ENCODE measurements at regions not wholly inside any gene's neighbourhood (a gene's known extent, or its start where the extent isn't known, plus 50 kb on each side); places are given as distances from the start of the nearest gene placed in this dataset.
"Not testable (repeated sequence)": the region's sequence is repeated elsewhere in the genome, so short reads cannot be mapped to it uniquely, and the experiment has no call there.

DNA sequence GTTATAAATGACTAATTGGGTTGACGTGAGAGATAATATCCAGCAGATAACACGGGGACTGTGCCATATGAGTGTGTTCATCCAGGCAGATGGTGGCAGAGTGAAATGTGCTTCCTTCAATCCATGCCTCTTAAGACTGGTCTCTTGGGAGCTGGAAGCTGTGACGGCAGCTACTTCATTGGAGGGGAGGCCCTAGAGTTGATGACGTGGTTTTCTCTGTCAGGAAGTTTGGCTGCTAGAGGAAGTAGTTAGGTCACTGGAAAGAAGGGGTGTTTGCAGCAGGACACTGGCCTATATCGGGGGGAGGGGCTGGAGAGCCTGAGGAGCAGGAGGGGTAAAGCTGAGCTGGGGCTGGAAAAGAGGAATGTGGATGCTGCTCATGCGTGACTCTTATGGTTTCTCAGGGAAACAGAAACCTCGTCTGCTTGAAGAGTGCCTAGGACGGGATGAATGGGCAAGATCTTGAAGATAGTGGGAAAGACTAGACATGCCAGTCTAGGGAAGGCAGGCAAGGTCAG lies 3051.6 kb downstream of the RPIA start:
- not testable (repeated sequence) for DNase-seq; H3K36me3 Mint-ChIP-seq (ENCODE audit: insufficient read depth); H3K27me3 Mint-ChIP-seq (ENCODE audit: low read depth); H3K4me1 Mint-ChIP-seq (ENCODE audit: low read depth); H3K4me3 Mint-ChIP-seq; ATAC-seq
- H3K9me3 Mint-ChIP-seq: peaks cover 12% of the 10 kb centered on the region

- peaks cover 12% of the 10 kb centered on the region for H3K9me3 Mint-ChIP-seq
- not testable (repeated sequence) for H3K36me3 Mint-ChIP-seq (ENCODE audit: insufficient read depth); ATAC-seq; DNase-seq; H3K4me3 Mint-ChIP-seq; H3K27me3 Mint-ChIP-seq (ENCODE audit: low read depth); H3K4me1 Mint-ChIP-seq (ENCODE audit: low read depth)
Measured at GRCh38 chr2:91743910-91744309, 3052.4 kb downstream of the RPIA start.

- H3K9me3 Mint-ChIP-seq: peaks cover 12% of the 10 kb centered on the region
- H3K27me3 Mint-ChIP-seq (ENCODE audit: low read depth); DNase-seq; H3K4me3 Mint-ChIP-seq; H3K4me1 Mint-ChIP-seq (ENCODE audit: low read depth); ATAC-seq; H3K36me3 Mint-ChIP-seq (ENCODE audit: insufficient read depth): not testable (repeated sequence)
Measured at GRCh38 chr2:91744700-91745141, 3053.2 kb downstream of the RPIA start.

- H3K4me1 Mint-ChIP-seq (ENCODE audit: low read depth): no peaks in the 10 kb centered on the region
- H3K4me3 Mint-ChIP-seq: no peak overlapping the region
- H3K27me3 Mint-ChIP-seq (ENCODE audit: low read depth): peaks cover 4% of the 10 kb centered on the region
- ATAC-seq (peak; percentile 18 to 58), DNase-seq (no peak)
- no peaks in the 10 kb centered on the region for H3K9me3 Mint-ChIP-seq
- no peaks in the 10 kb centered on the region for H3K36me3 Mint-ChIP-seq (ENCODE audit: insufficient read depth)
Measured at GRCh38 chr2:91748902-91749301, 3057.4 kb downstream of the RPIA start.

DNA sequence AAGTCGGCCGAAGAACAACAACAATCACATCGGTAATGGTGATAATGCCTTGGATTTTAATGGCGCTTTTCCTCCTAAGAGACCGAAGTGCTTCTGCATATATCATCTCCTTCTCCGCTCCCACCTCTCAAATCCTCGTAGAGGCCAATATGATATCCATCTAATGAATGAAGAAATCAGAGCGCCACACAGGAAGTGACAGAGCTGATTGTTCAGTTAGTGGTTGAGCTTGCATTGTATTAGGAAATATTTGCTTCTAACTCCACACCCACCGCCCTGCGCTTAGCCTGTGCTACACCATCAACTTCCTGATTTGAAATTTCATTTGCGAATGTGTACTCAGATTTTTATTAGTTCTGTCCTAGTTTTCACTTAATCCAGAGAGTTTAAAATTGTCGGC lies 3058.2 kb downstream of the RPIA start:
- DNase-seq; H3K27me3 Mint-ChIP-seq (ENCODE audit: low read depth); H3K4me3 Mint-ChIP-seq; H3K9me3 Mint-ChIP-seq; ATAC-seq; H3K4me1 Mint-ChIP-seq (ENCODE audit: low read depth); H3K36me3 Mint-ChIP-seq (ENCODE audit: insufficient read depth): not testable (repeated sequence)

DNA sequence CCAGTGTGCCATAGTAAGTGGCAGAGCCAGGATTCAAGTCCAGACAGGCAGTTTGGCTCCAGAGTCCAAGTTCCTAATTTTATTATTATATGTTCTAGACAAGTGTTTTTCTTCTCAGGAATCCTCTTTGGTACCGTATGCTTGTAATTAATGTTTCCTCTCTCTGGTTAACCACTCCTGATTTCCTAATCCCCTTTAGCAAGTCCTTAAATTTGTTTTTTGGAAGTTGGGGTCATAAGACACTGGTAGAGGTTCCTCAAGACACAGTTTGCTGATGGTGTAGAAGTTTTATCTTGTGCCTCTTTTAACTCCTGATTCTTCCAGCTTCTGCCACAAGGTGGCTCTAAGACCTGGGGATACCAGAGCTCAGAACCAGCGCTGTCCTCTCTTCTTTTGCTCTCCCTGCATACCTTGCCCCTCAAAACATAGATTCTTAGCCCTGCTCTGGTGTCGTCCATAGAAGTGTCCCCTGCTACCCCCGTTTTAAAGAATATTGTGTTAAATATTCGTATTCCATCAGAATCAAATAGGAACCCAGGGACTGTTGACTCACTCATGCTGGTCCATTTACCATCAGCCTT lies 3068.0 kb downstream of the RPIA start:
- H3K36me3 Mint-ChIP-seq (ENCODE audit: insufficient read depth); H3K4me3 Mint-ChIP-seq; DNase-seq; ATAC-seq; H3K27me3 Mint-ChIP-seq (ENCODE audit: low read depth); H3K9me3 Mint-ChIP-seq; H3K4me1 Mint-ChIP-seq (ENCODE audit: low read depth): not testable (repeated sequence)

GRCh38 chr2:91760672-91761071 lies 3069.2 kb downstream of the RPIA start:
- not testable (repeated sequence) for H3K4me3 Mint-ChIP-seq; H3K4me1 Mint-ChIP-seq (ENCODE audit: low read depth); ATAC-seq; DNase-seq; H3K27me3 Mint-ChIP-seq (ENCODE audit: low read depth); H3K9me3 Mint-ChIP-seq; H3K36me3 Mint-ChIP-seq (ENCODE audit: insufficient read depth)

DNA sequence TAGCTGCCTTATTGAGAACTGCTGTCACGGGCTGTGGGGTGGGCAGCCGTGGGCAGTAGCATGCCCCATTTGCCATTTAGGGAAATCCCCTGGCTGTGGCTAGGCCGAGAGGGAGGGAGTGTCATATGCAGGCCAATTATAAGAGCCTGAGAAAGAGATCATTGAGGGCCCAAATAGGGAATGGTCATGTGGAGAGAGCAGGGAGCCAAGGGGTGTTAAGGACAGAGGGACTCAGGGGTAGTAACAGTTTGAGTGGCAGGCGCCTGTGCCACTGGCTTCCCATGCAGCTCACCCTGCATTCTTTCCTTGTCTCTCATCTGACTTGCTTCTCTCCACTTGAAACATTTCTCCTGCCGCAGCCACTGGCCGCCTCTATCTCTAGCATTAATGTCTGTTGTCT lies 3070.8 kb downstream of the RPIA start:
- H3K4me1 Mint-ChIP-seq (ENCODE audit: low read depth); H3K27me3 Mint-ChIP-seq (ENCODE audit: low read depth); H3K36me3 Mint-ChIP-seq (ENCODE audit: insufficient read depth); H3K4me3 Mint-ChIP-seq; DNase-seq; H3K9me3 Mint-ChIP-seq; ATAC-seq: not testable (repeated sequence)

DNA sequence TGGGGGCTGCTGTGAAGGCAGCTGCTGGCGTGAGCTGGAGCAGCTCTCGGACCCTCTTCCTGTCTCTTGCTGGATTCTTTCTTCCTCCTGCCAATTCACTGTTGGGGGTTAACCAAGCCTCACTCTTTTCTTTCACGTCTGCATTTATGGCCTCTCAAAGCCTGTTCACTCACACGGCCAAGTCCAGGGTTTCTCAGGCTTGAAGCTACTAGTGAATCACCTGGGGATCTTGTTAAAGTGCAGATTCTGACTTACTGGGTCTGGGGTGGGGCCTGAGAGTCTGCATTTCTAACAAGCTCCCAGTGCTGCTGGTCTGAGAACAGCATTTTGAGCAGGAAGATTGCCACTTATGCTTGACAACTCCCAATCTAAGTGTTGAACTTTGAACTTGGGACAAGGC lies 3072.2 kb downstream of the RPIA start:
- ATAC-seq; H3K36me3 Mint-ChIP-seq (ENCODE audit: insufficient read depth); H3K9me3 Mint-ChIP-seq; H3K4me3 Mint-ChIP-seq; H3K4me1 Mint-ChIP-seq (ENCODE audit: low read depth); DNase-seq; H3K27me3 Mint-ChIP-seq (ENCODE audit: low read depth): not testable (repeated sequence)

- H3K4me1 Mint-ChIP-seq (ENCODE audit: low read depth); H3K4me3 Mint-ChIP-seq; H3K36me3 Mint-ChIP-seq (ENCODE audit: insufficient read depth); DNase-seq; ATAC-seq; H3K9me3 Mint-ChIP-seq; H3K27me3 Mint-ChIP-seq (ENCODE audit: low read depth): not testable (repeated sequence)
Measured at GRCh38 chr2:91764581-91765002, 3073.1 kb downstream of the RPIA start.

DNA sequence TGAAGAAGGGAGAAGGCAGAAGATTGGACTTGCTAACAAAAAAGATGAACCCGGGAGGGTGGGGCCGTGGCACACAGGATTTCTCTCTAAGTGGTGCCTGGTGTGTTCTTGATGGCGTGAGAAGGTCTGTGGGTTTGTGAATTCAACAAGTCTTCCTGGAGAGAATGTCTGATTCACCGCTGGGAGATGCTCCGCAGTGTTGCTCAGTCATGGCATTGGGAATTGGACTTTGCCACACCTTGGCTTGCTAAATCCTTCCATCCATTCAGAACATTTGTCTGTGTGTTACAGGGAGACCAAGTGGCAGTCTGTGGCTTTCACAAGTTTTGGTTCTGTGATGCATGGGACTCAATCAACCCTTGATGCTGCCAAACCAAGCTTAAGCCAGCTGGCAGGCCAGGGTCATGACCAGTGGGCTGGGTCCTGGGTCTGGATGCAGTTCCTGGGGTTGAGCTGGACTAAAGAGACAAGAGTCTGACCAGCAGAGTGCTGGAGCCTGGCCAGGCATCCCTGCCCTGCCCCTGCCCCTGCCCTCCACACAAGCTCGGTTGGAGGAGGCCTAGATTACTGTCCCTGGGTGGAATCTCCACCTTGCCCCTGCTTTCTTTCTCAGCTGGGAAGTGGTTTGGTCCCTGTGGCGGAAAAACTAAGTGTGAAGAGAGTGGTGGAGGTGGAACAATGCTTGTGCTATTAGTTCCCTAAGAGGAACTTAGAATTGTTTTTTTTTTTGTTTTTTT lies 3073.7 kb downstream of the RPIA start:
- H3K36me3 Mint-ChIP-seq (ENCODE audit: insufficient read depth); ATAC-seq; DNase-seq; H3K4me3 Mint-ChIP-seq; H3K4me1 Mint-ChIP-seq (ENCODE audit: low read depth); H3K27me3 Mint-ChIP-seq (ENCODE audit: low read depth); H3K9me3 Mint-ChIP-seq: not testable (repeated sequence)

GRCh38 chr2:91766349-91767048 lies 3075.0 kb downstream of the RPIA start:
- not testable (repeated sequence) for H3K9me3 Mint-ChIP-seq; DNase-seq; H3K4me1 Mint-ChIP-seq (ENCODE audit: low read depth); H3K4me3 Mint-ChIP-seq; H3K36me3 Mint-ChIP-seq (ENCODE audit: insufficient read depth); H3K27me3 Mint-ChIP-seq (ENCODE audit: low read depth); ATAC-seq

DNA sequence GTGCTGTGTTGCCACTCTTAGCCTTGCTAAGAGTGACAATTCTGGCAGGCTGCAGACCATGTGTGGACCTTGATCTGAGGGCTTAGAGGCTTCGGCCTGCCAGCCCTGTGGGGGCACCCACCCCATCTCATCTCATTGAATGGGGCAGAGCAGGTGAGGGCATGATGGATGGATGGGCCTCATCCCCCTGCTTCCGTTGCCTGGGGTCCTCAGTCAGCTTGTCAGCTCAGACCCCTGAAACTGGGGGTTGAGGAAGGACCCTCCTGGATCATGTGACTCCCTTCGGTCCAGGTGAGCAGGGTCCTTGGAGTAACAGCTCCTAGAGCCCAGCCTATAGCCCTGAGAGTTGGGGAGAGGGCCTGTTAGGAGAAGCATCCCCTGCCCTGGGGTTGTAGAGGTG lies 3076.8 kb downstream of the RPIA start:
- not testable (repeated sequence) for H3K4me3 Mint-ChIP-seq; H3K9me3 Mint-ChIP-seq; ATAC-seq; H3K36me3 Mint-ChIP-seq (ENCODE audit: insufficient read depth); H3K27me3 Mint-ChIP-seq (ENCODE audit: low read depth); DNase-seq; H3K4me1 Mint-ChIP-seq (ENCODE audit: low read depth)

- not testable (repeated sequence) for H3K27me3 Mint-ChIP-seq (ENCODE audit: low read depth); H3K9me3 Mint-ChIP-seq; DNase-seq; H3K4me3 Mint-ChIP-seq; H3K36me3 Mint-ChIP-seq (ENCODE audit: insufficient read depth); H3K4me1 Mint-ChIP-seq (ENCODE audit: low read depth); ATAC-seq
Measured at GRCh38 chr2:91768997-91769396, 3077.5 kb downstream of the RPIA start.
